IPS-20b (cell line): ENCODE measurements at regions not wholly inside any gene's neighbourhood (a gene's known extent, or its start where the extent isn't known, plus 50 kb on each side); places are given as distances from the start of the nearest gene placed in this dataset.

Experiments
- H3K27ac ChIP-seq: one replicate; pipeline ENCODE4 v1.5.1; 2013; ENCODE audit warnings: low read length
- H3K27me3 ChIP-seq: 2 replicates; pipeline ENCODE4 v1.6.1; 2013; ENCODE audit warnings: mild to moderate bottlenecking, low read length, inconsistent platforms; ENCODE audit not compliant: insufficient read depth
- H3K36me3 ChIP-seq: 2 replicates; pipeline ENCODE4 v1.6.1; 2013; ENCODE audit warnings: low read depth, mild to moderate bottlenecking, inconsistent platforms, low read length, moderate library complexity; ENCODE audit not compliant: insufficient read depth
- H3K4me1 ChIP-seq: 2 replicates; pipeline ENCODE4 v1.6.1; 2013; ENCODE audit warnings: mild to moderate bottlenecking, control low read depth, inconsistent platforms, low read length, moderate library complexity; ENCODE audit not compliant: insufficient read depth
- H3K4me3 ChIP-seq: 2 replicates; pipeline ENCODE4 v1.5.1; 2013; ENCODE audit warnings: mild to moderate bottlenecking, low read length, inconsistent platforms
- H3K9ac ChIP-seq: 2 replicates; pipeline ENCODE4 v1.6.1; 2013; ENCODE audit warnings: low read depth, mild to moderate bottlenecking, inconsistent platforms, low read length, moderate library complexity
- H3K9me3 ChIP-seq: 2 replicates; pipeline ENCODE4 v1.6.1; 2013; ENCODE audit warnings: mild to moderate bottlenecking, low read depth, low read length, inconsistent platforms; ENCODE audit not compliant: insufficient read depth

GRCh38 chr2:162989507-162989906 lies 150.9 kb upstream of the KCNH7 start:
- H3K27ac ChIP-seq = no peak overlapping the region
- H3K27me3 ChIP-seq = no peaks in the 10 kb centered on the region
- H3K9ac ChIP-seq = no peak overlapping the region
- no peaks in the 10 kb centered on the region for H3K9me3 ChIP-seq
- H3K4me3 ChIP-seq = no peak overlapping the region
- no peaks in the 10 kb centered on the region for H3K36me3 ChIP-seq
- H3K4me1 ChIP-seq = no peaks in the 10 kb centered on the region

- Histone ChIP-seq H3K9ac (no peak overlapping the region), H3K9me3 (no peaks in the 10 kb centered on the region), H3K36me3 (no peaks in the 10 kb centered on the region), H3K27ac (no peak overlapping the region), H3K27me3 (no peaks in the 10 kb centered on the region), H3K4me3 (no peak overlapping the region), H3K4me1 (no peaks in the 10 kb centered on the region)
These were observed 136.2 kb upstream of the KCNH7 start for GRCh38 chr2:162974771-162975170.

GRCh38 chr2:162972383-162972782 lies 133.8 kb upstream of the KCNH7 start:
- Histone ChIP-seq H3K9ac (no peak overlapping the region), H3K9me3 (no peaks in the 10 kb centered on the region), H3K4me3 (no peak overlapping the region), H3K4me1 (no peaks in the 10 kb centered on the region), H3K27me3 (no peaks in the 10 kb centered on the region), H3K36me3 (no peaks in the 10 kb centered on the region), H3K27ac (no peak overlapping the region)

GRCh38 chr2:162968306-162968705 lies 129.7 kb upstream of the KCNH7 start:
- H3K27me3 ChIP-seq = no peaks in the 10 kb centered on the region
- no peaks in the 10 kb centered on the region for H3K36me3 ChIP-seq
- no peak overlapping the region for H3K27ac ChIP-seq
- H3K9me3 ChIP-seq = no peaks in the 10 kb centered on the region
- H3K9ac ChIP-seq = no peak overlapping the region
- no peak overlapping the region for H3K4me3 ChIP-seq
- no peaks in the 10 kb centered on the region for H3K4me1 ChIP-seq

GRCh38 chr2:162967811-162968210 lies 129.2 kb upstream of the KCNH7 start:
- no peaks in the 10 kb centered on the region for H3K9me3 ChIP-seq
- no peak overlapping the region for H3K27ac ChIP-seq
- no peaks in the 10 kb centered on the region for H3K27me3 ChIP-seq
- no peak overlapping the region for H3K9ac ChIP-seq
- H3K4me3 ChIP-seq = no peak overlapping the region
- no peaks in the 10 kb centered on the region for H3K36me3 ChIP-seq
- no peaks in the 10 kb centered on the region for H3K4me1 ChIP-seq

GRCh38 chr2:162967147-162967546 lies 128.6 kb upstream of the KCNH7 start:
- no peaks in the 10 kb centered on the region for H3K36me3 ChIP-seq
- H3K4me3 ChIP-seq = no peak overlapping the region
- H3K27ac ChIP-seq = no peak overlapping the region
- H3K27me3 ChIP-seq = no peaks in the 10 kb centered on the region
- H3K9ac ChIP-seq = no peak overlapping the region
- H3K9me3 ChIP-seq = no peaks in the 10 kb centered on the region
- H3K4me1 ChIP-seq = no peaks in the 10 kb centered on the region

- Histone ChIP-seq H3K9ac (no peak overlapping the region), H3K9me3 (no peaks in the 10 kb centered on the region), H3K4me1 (no peaks in the 10 kb centered on the region), H3K27ac (no peak overlapping the region), H3K27me3 (no peaks in the 10 kb centered on the region), H3K4me3 (no peak overlapping the region), H3K36me3 (no peaks in the 10 kb centered on the region)
These were observed 126.6 kb upstream of the KCNH7 start for GRCh38 chr2:162965191-162965590.

- Histone ChIP-seq H3K9me3 (no peaks in the 10 kb centered on the region), H3K36me3 (no peaks in the 10 kb centered on the region), H3K27me3 (no peaks in the 10 kb centered on the region), H3K4me1 (no peaks in the 10 kb centered on the region), H3K4me3 (no peak overlapping the region), H3K9ac (no peak overlapping the region), H3K27ac (no peak overlapping the region)
These were observed 125.9 kb upstream of the KCNH7 start for GRCh38 chr2:162964513-162964912.

- Histone ChIP-seq H3K9me3 (no peaks in the 10 kb centered on the region), H3K27ac (no peak overlapping the region), H3K36me3 (no peaks in the 10 kb centered on the region), H3K9ac (no peak overlapping the region), H3K27me3 (no peaks in the 10 kb centered on the region), H3K4me3 (no peak overlapping the region), H3K4me1 (no peaks in the 10 kb centered on the region)
These were observed 124.6 kb upstream of the KCNH7 start for GRCh38 chr2:162963156-162963555.

GRCh38 chr2:162945785-162946184 lies 107.2 kb upstream of the KCNH7 start:
- H3K36me3 ChIP-seq = no peaks in the 10 kb centered on the region
- no peak overlapping the region for H3K4me3 ChIP-seq
- no peak overlapping the region for H3K27ac ChIP-seq
- H3K9ac ChIP-seq = no peak overlapping the region
- peaks cover 12% of the 10 kb centered on the region; the same call in 1 of the 2 replicates for H3K9me3 ChIP-seq
- H3K4me1 ChIP-seq = no peaks in the 10 kb centered on the region
- H3K27me3 ChIP-seq = no peaks in the 10 kb centered on the region

GRCh38 chr2:162938387-162938786 lies 99.8 kb upstream of the KCNH7 start:
- H3K4me1 ChIP-seq = no peaks in the 10 kb centered on the region
- H3K27ac ChIP-seq = no peak overlapping the region
- no peak overlapping the region for H3K4me3 ChIP-seq
- H3K36me3 ChIP-seq = no peaks in the 10 kb centered on the region
- peaks cover 12% of the 10 kb centered on the region; the same call in 1 of the 2 replicates for H3K9me3 ChIP-seq
- no peaks in the 10 kb centered on the region for H3K27me3 ChIP-seq
- no peak overlapping the region for H3K9ac ChIP-seq

GRCh38 chr2:162934191-162934590 lies 95.6 kb upstream of the KCNH7 start:
- H3K27ac ChIP-seq = no peak overlapping the region
- no peaks in the 10 kb centered on the region for H3K27me3 ChIP-seq
- H3K36me3 ChIP-seq = no peaks in the 10 kb centered on the region
- no peaks in the 10 kb centered on the region for H3K4me1 ChIP-seq
- H3K4me3 ChIP-seq = no peak overlapping the region
- H3K9me3 ChIP-seq = peaks cover 4% of the 10 kb centered on the region; the same call in 1 of the 2 replicates
- no peak overlapping the region for H3K9ac ChIP-seq

- H3K4me3 ChIP-seq = no peak overlapping the region
- no peaks in the 10 kb centered on the region for H3K36me3 ChIP-seq
- H3K27ac ChIP-seq = no peak overlapping the region
- H3K27me3 ChIP-seq = no peaks in the 10 kb centered on the region
- no peaks in the 10 kb centered on the region for H3K4me1 ChIP-seq
- peaks cover 4% of the 10 kb centered on the region; the same call in 1 of the 2 replicates for H3K9me3 ChIP-seq
- H3K9ac ChIP-seq = no peak overlapping the region
These were observed 93.8 kb upstream of the KCNH7 start for GRCh38 chr2:162932416-162932815.
